RWPE2 (cell line): ENCODE measurements at regions not wholly inside any gene's neighbourhood (a gene's known extent, or its start where the extent isn't known, plus 50 kb on each side); places are given as distances from the start of the nearest gene placed in this dataset.

ENCODE experiments used
- ATAC-seq: fragments of 200-7000 bp; cut with Tn5 transposase; 3 replicates; pipeline ENCODE4 v1.9.1; 2021; ENCODE audit warnings: low read depth
- DNase-seq: peaks from one replicate; pipeline ENCODE4 v3.0.0-alpha.2; 2020; ENCODE audit warnings: low spot score
- H3K27ac ChIP-seq: fragments of 450-650 bp; 2 replicates; pipeline ENCODE4 v1.5.1; 2017; ENCODE audit warnings: mild to moderate bottlenecking; ENCODE audit not compliant: poor library complexity, severe bottlenecking
- H3K27me3 ChIP-seq: fragments of 250-450 bp; sonication (Bioruptor Pico); 2 replicates; pipeline ENCODE4 v1.5.1; 2021; ENCODE audit warnings: mild to moderate bottlenecking, moderate library complexity; ENCODE audit not compliant: insufficient read depth, poor library complexity, severe bottlenecking
- H3K36me3 ChIP-seq: fragments of 250-450 bp; sonication (Bioruptor Pico); 2 replicates; pipeline ENCODE4 v1.5.1; 2020; ENCODE audit warnings: low read depth, mild to moderate bottlenecking, moderate library complexity
- H3K4me1 ChIP-seq: fragments of 250-450 bp; sonication (Bioruptor Pico); 2 replicates; pipeline ENCODE4 v1.5.1; 2021; ENCODE audit warnings: mild to moderate bottlenecking, moderate library complexity; ENCODE audit not compliant: insufficient read depth, poor library complexity, severe bottlenecking
- H3K4me3 ChIP-seq: fragments of 250-450 bp; sonication (Bioruptor Pico); 2 replicates; pipeline ENCODE4 v1.5.1; 2021; ENCODE audit warnings: mild to moderate bottlenecking, moderate library complexity; ENCODE audit not compliant: severe bottlenecking
- H3K9me3 ChIP-seq: fragments of 250-450 bp; sonication (Bioruptor Pico); 2 replicates; pipeline ENCODE4 v1.5.1; 2021; ENCODE audit warnings: mild to moderate bottlenecking, moderate library complexity; ENCODE audit not compliant: severe bottlenecking
- TF ChIP-seq, protein P1 (sequence below): fragments of 450-650 bp; IDR thresholded peaks from one replicate; pipeline ENCODE4 v1.5.1; 2017; ENCODE audit warnings: mild to moderate bottlenecking, moderate library complexity; ENCODE audit not compliant: poor library complexity, severe bottlenecking

- DNase-seq = no peak
- Histone ChIP-seq H3K9me3 (no peaks in the 10 kb centered on the region), H3K27me3 (no peaks in the 10 kb centered on the region), H3K36me3 (no peaks in the 10 kb centered on the region), H3K4me1 (no peaks in the 10 kb centered on the region), H3K4me3 (no peak overlapping the region), H3K27ac (no peak overlapping the region)
- TF ChIP-seq, protein P1, sequence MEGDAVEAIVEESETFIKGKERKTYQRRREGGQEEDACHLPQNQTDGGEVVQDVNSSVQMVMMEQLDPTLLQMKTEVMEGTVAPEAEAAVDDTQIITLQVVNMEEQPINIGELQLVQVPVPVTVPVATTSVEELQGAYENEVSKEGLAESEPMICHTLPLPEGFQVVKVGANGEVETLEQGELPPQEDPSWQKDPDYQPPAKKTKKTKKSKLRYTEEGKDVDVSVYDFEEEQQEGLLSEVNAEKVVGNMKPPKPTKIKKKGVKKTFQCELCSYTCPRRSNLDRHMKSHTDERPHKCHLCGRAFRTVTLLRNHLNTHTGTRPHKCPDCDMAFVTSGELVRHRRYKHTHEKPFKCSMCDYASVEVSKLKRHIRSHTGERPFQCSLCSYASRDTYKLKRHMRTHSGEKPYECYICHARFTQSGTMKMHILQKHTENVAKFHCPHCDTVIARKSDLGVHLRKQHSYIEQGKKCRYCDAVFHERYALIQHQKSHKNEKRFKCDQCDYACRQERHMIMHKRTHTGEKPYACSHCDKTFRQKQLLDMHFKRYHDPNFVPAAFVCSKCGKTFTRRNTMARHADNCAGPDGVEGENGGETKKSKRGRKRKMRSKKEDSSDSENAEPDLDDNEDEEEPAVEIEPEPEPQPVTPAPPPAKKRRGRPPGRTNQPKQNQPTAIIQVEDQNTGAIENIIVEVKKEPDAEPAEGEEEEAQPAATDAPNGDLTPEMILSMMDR = no peak
- no peak for ATAC-seq
These were observed 348.0 kb upstream of the MPDZ start for GRCh38 chr9:13627502-13627901.

GRCh38 chr9:13627071-13627470 is 347.6 kb upstream of the MPDZ start:
- H3K27me3 ChIP-seq = no peaks in the 10 kb centered on the region
- no peak overlapping the region for H3K27ac ChIP-seq
- TF ChIP-seq, protein P1 = no peak
- no peaks in the 10 kb centered on the region for H3K9me3 ChIP-seq
- ATAC-seq (no peak), DNase-seq (no peak)
- no peaks in the 10 kb centered on the region for H3K36me3 ChIP-seq
- no peak overlapping the region for H3K4me3 ChIP-seq
- no peaks in the 10 kb centered on the region for H3K4me1 ChIP-seq

- Histone ChIP-seq H3K27ac (no peak overlapping the region), H3K4me1 (no peaks in the 10 kb centered on the region), H3K27me3 (no peaks in the 10 kb centered on the region), H3K4me3 (no peak overlapping the region), H3K36me3 (no peaks in the 10 kb centered on the region), H3K9me3 (no peaks in the 10 kb centered on the region)
- no peak for DNase-seq
- TF ChIP-seq, protein P1 = no peak
- no peak for ATAC-seq
These were observed 347.1 kb upstream of the MPDZ start for GRCh38 chr9:13626601-13627000.

- H3K27me3 ChIP-seq = no peaks in the 10 kb centered on the region
- TF ChIP-seq, protein P1 = no peak
- no peak for ATAC-seq
These were observed 342.5 kb upstream of the MPDZ start for GRCh38 chr9:13621872-13622564.

GRCh38 chr9:13616491-13617035 is 337.1 kb upstream of the MPDZ start:
- Histone ChIP-seq H3K27ac (no peak overlapping the region), H3K4me3 (no peak overlapping the region), H3K9me3 (no peaks in the 10 kb centered on the region), H3K27me3 (no peaks in the 10 kb centered on the region), H3K4me1 (no peaks in the 10 kb centered on the region), H3K36me3 (no peaks in the 10 kb centered on the region)
- DNase-seq (no peak), ATAC-seq (no peak)
- TF ChIP-seq, protein P1 = no peak

More at GRCh38 chr9:13621872-13622564, 342.5 kb upstream of the MPDZ start:
- no peaks in the 10 kb centered on the region for H3K9me3 ChIP-seq
- no peak for DNase-seq
- no peak overlapping the region for H3K27ac ChIP-seq
- no peak overlapping the region for H3K4me3 ChIP-seq
- H3K36me3 ChIP-seq = no peaks in the 10 kb centered on the region
- H3K4me1 ChIP-seq = no peaks in the 10 kb centered on the region
